ENCODE measurements at regions not wholly inside any gene's neighbourhood (a gene's known extent, or its start where the extent isn't known, plus 50 kb on each side); places are given as distances from the start of the nearest gene placed in this dataset.

- DNase-seq (no peak), ATAC-seq (no peak)
- Histone ChIP-seq H3K9me3 (ENCODE audit: control insufficient read depth, insufficient read depth, low read length) (peaks cover 5% of the 10 kb centered on the region), H3K36me3 (ENCODE audit: control insufficient read depth, insufficient read depth, low read length) (no peaks in the 10 kb centered on the region), H3K4me1 (ENCODE audit: control insufficient read depth, insufficient read depth, low read length) (no peaks in the 10 kb centered on the region), H3K27ac (ENCODE audit: low read length) (no peak overlapping the region), H3K4me3 (ENCODE audit: low read length) (no peak overlapping the region), H3K27me3 (ENCODE audit: control insufficient read depth, insufficient read depth, low read length) (no peaks in the 10 kb centered on the region)
- intact Hi-C loops (cut with micrococcal nuclease) = no loop called here
- H3K4me1 Mint-ChIP-seq = no peaks in the 10 kb centered on the region
- no peak overlapping the region for H3K4me3 Mint-ChIP-seq
- H3K9me3 Mint-ChIP-seq = peaks cover 4% of the 10 kb centered on the region in 2 donors
- H3K27me3 Mint-ChIP-seq (ENCODE audit: low read depth in 2 of 2) = peaks cover under 1 to 21% of the 10 kb centered on the region in 2 donors
- H3K27ac Mint-ChIP-seq = no peak overlapping the region
- TF ChIP-seq CTCF (IDR thresholded peaks at IDR 0.05) = no peak
- peaks cover 9% of the 10 kb centered on the region for H3K36me3 Mint-ChIP-seq
- 86% methylated on average over 4 of the region's 4 CpGs for WGBS (ENCODE audit: insufficient coverage)
Observed at GRCh38 chr11:70747285-70747684, 349.0 kb downstream of the CTTN start.

- no peak for TF ChIP-seq CTCF (IDR thresholded peaks at IDR 0.05)
- peaks cover 5% of the 10 kb centered on the region for H3K9me3 ChIP-seq (ENCODE audit: control insufficient read depth, insufficient read depth, low read length)
- H3K9me3 Mint-ChIP-seq = peaks cover 4% of the 10 kb centered on the region in 2 donors
- intact Hi-C loops (cut with micrococcal nuclease) = no loop called here
- H3K36me3 ChIP-seq (ENCODE audit: control insufficient read depth, insufficient read depth, low read length) = no peaks in the 10 kb centered on the region
- no peak overlapping the region for H3K4me3 Mint-ChIP-seq
- H3K27me3 Mint-ChIP-seq (ENCODE audit: low read depth in 2 of 2) = peaks cover 0 to 21% of the 10 kb centered on the region in 2 donors
- WGBS (ENCODE audit: insufficient coverage) = 86% methylated on average over 4 of the region's 5 CpGs
- no peaks in the 10 kb centered on the region for H3K27me3 ChIP-seq (ENCODE audit: control insufficient read depth, insufficient read depth, low read length)
- ATAC-seq (no peak), DNase-seq (no peak)
- no peak overlapping the region for H3K4me3 ChIP-seq (ENCODE audit: low read length)
- H3K4me1 Mint-ChIP-seq = no peaks in the 10 kb centered on the region
- H3K27ac ChIP-seq (ENCODE audit: low read length) = no peak overlapping the region
- H3K27ac Mint-ChIP-seq = no peak overlapping the region
- peaks cover 9% of the 10 kb centered on the region for H3K36me3 Mint-ChIP-seq
- H3K4me1 ChIP-seq (ENCODE audit: control insufficient read depth, insufficient read depth, low read length) = no peaks in the 10 kb centered on the region
Observed at GRCh38 chr11:70747921-70748320, 349.6 kb downstream of the CTTN start.

- Histone ChIP-seq H3K9me3 (ENCODE audit: control insufficient read depth, insufficient read depth, low read length) (peaks cover 5% of the 10 kb centered on the region), H3K36me3 (ENCODE audit: control insufficient read depth, insufficient read depth, low read length) (no peaks in the 10 kb centered on the region), H3K4me3 (ENCODE audit: low read length) (no peak overlapping the region), H3K4me1 (ENCODE audit: control insufficient read depth, insufficient read depth, low read length) (peaks cover 4% of the 10 kb centered on the region), H3K27ac (ENCODE audit: low read length) (no peak overlapping the region), H3K27me3 (ENCODE audit: control insufficient read depth, insufficient read depth, low read length) (no peaks in the 10 kb centered on the region)
- TF ChIP-seq CTCF (IDR thresholded peaks at IDR 0.05) = no peak
- H3K27me3 Mint-ChIP-seq (ENCODE audit: low read depth in 2 of 2) = peaks cover 0 to 27% of the 10 kb centered on the region in 2 donors
- intact Hi-C loops (cut with micrococcal nuclease) = no loop called here
- DNase-seq (no peak), ATAC-seq (no peak)
- no peak overlapping the region for H3K4me3 Mint-ChIP-seq
- 85% methylated on average over 3 of the region's 4 CpGs for WGBS (ENCODE audit: insufficient coverage)
- no peaks in the 10 kb centered on the region for H3K4me1 Mint-ChIP-seq
- H3K27ac Mint-ChIP-seq = no peak overlapping the region
- peaks cover 9% of the 10 kb centered on the region for H3K36me3 Mint-ChIP-seq
- peaks cover 4% of the 10 kb centered on the region in 2 donors for H3K9me3 Mint-ChIP-seq
Observed at GRCh38 chr11:70751142-70751734, 352.9 kb downstream of the CTTN start.
